ENCODE measurements at regions not wholly inside any gene's neighbourhood (a gene's known extent, or its start where the extent isn't known, plus 50 kb on each side); places are given as distances from the start of the nearest gene placed in this dataset.

- 0 out of 2 replicates have a peak, but pooled peaks have one; percentile 34 for TF ChIP-seq RNF2 (IDR thresholded peaks at IDR 0.05)
- TF ChIP-seq MBD2 (IDR thresholded peaks at IDR 0.05; ENCODE audit: borderline replicate concordance, low read depth): peak; percentile 33; the same call in 1 of the 2 replicates
- TF ChIP-seq NCOA6 (IDR thresholded peaks at IDR 0.05): no peak
- TF ChIP-seq TFAM (CRISPR knock-in tag; conservative IDR thresholded peaks at IDR 0.05): no peak
- TF ChIP-seq ZNF277 (CRISPR knock-in tag; IDR thresholded peaks at IDR 0.05; ENCODE audit: borderline replicate concordance): no peak
- no peak for TF ChIP-seq RBM15 (IDR thresholded peaks at IDR 0.05; ENCODE audit: insufficient read depth, low read length)
- TF ChIP-seq ZNF263 (CRISPR knock-in tag; IDR thresholded peaks at IDR 0.05; ENCODE audit: borderline replicate concordance): no peak
- no peak for TF ChIP-seq DACH1 (IDR thresholded peaks at IDR 0.05; ENCODE audit: partially characterized antibody)
- TF ChIP-seq DMBX1 (CRISPR knock-in tag; IDR thresholded peaks at IDR 0.05; ENCODE audit: borderline replicate concordance): peak; percentile 77
- no peak for TF ChIP-seq ZNF668 (CRISPR knock-in tag; IDR thresholded peaks at IDR 0.05)
- TF ChIP-seq ZNF699 (CRISPR knock-in tag; IDR thresholded peaks at IDR 0.05; ENCODE audit: insufficient replicate concordance): no peak
- peak; percentile 64; the same call in 1 of the 2 replicates for TF ChIP-seq ZNF583 (CRISPR knock-in tag; IDR thresholded peaks at IDR 0.05)
- TF ChIP-seq ZNF133 (CRISPR knock-in tag; IDR thresholded peaks at IDR 0.05): no peak
- no peak for TF ChIP-seq BMI1 (IDR thresholded peaks at IDR 0.05; ENCODE audit: low read length)
- no peak for TF ChIP-seq PHF20 (IDR thresholded peaks at IDR 0.05; ENCODE audit: partially characterized antibody)
- no peak for TF ChIP-seq IFI16 (CRISPR knock-in tag; IDR thresholded peaks at IDR 0.05)
- no peak for TF ChIP-seq ZNF830 (CRISPR knock-in tag; IDR thresholded peaks at IDR 0.05)
- 0 out of 2 replicates have a peak, but pooled peaks have one; percentile 35 for TF ChIP-seq BCL6 (CRISPR knock-in tag; IDR thresholded peaks at IDR 0.05)
- no peak for TF ChIP-seq ZNF146 (CRISPR knock-in tag; IDR thresholded peaks at IDR 0.05; ENCODE audit: unreplicated experiment)
- TF ChIP-seq CTBP1 (IDR thresholded peaks at IDR 0.05; ENCODE audit: borderline replicate concordance): peak; percentile 85; the same call in 1 of the 2 replicates
- no peak for TF ChIP-seq ZNF253 (CRISPR knock-in tag; conservative IDR thresholded peaks at IDR 0.05)
- peak in 1 of 2 experiments; percentile 81; a peak in 2 of 4 replicates for TF ChIP-seq ZNF639 (CRISPR knock-in tag; conservative IDR thresholded peaks at IDR 0.05 in 1 of 2, IDR thresholded peaks at IDR 0.05 in 1 of 2)
- no peak for TF ChIP-seq BRF2 (IDR thresholded peaks at IDR 0.05; ENCODE audit: borderline replicate concordance, insufficient read depth, insufficient read length)
- no peak for TF ChIP-seq CHD1 (IDR thresholded peaks at IDR 0.05; ENCODE audit: low read length)
- no peak for TF ChIP-seq ZNF384 (IDR thresholded peaks at IDR 0.05; ENCODE audit: low read depth, low read length)
- no peak for TF ChIP-seq CSDE1 (IDR thresholded peaks at IDR 0.05)
- no peak for TF ChIP-seq ELK3 (CRISPR knock-in tag; IDR thresholded peaks at IDR 0.05)
- no peak for TF ChIP-seq RFX5 (IDR thresholded peaks at IDR 0.05; ENCODE audit: low read depth, low read length)
- TF ChIP-seq ZNF212 (CRISPR knock-in tag; IDR thresholded peaks at IDR 0.05): no peak
Observed at GRCh38 chr10:120145107-120145506, 252.6 kb downstream of the SEC23IP start (continued).
